A673 (cell line): ENCODE measurements at regions not wholly inside any gene's neighbourhood (a gene's known extent, or its start where the extent isn't known, plus 50 kb on each side); places are given as distances from the start of the nearest gene placed in this dataset.

Experiments
- BruUV-seq: library from RNA; stranded (reverse); fragments of 400-500 nt; replicated peaks from 2 replicates; lab custom pipeline; 2021; lab: Mats Ljungman, UMichigan
- CTCF ChIA-PET: fragments of 300-600 bp; sonication (Branson Sonifier 250); formaldehyde crosslinking; loops from one replicate; lab custom pipeline; 2022; ENCODE audit warnings: antibody characterized with exemption; lab: Charles Lee
- POLR2A ChIA-PET: fragments of 300-600 bp; sonication (Branson Sonifier 250); formaldehyde crosslinking; loops from one replicate; lab custom pipeline; 2022; ENCODE audit warnings: antibody characterized with exemption; ENCODE audit not compliant: low non-redundant PET; lab: Charles Lee
- DNase-seq: peaks from one replicate; pipeline ENCODE4 v3.0.0-alpha.2; 2015; ENCODE audit warnings: low spot score
- H3K27ac ChIP-seq: fragments of 200-600 bp; sonication (generic); 2 replicates; pipeline ENCODE4 v1.5.1; 2016; ENCODE audit warnings: mixed run types, low read depth, mild to moderate bottlenecking, mixed read lengths, antibody characterized with exemption, low read length; ENCODE audit not compliant: poor library complexity, severe bottlenecking
- H3K27me3 ChIP-seq: fragments of 200-600 bp; sonication (generic); replicated peaks from 2 replicates; pipeline ENCODE4 v1.6.1; 2017; ENCODE audit warnings: mixed run types, low read depth, mild to moderate bottlenecking, mixed read lengths, antibody characterized with exemption, low read length; ENCODE audit not compliant: insufficient read depth, poor library complexity
- H3K36me3 ChIP-seq: fragments of 200-600 bp; sonication (generic); 2 replicates; pipeline ENCODE4 v1.6.1; 2016; ENCODE audit warnings: mixed run types, mild to moderate bottlenecking, mixed read lengths, antibody characterized with exemption, low read length; ENCODE audit not compliant: insufficient read depth, poor library complexity, severe bottlenecking
- H3K4me1 ChIP-seq: fragments of 200-600 bp; sonication (generic); 2 replicates; pipeline ENCODE4 v1.6.1; 2017; ENCODE audit warnings: mixed run types, mild to moderate bottlenecking, mixed read lengths, antibody characterized with exemption, low read length; ENCODE audit not compliant: insufficient read depth, poor library complexity, severe bottlenecking
- H3K4me3 ChIP-seq: fragments of 200-600 bp; sonication (generic); 2 replicates; pipeline ENCODE4 v1.5.1; 2016; ENCODE audit warnings: low read depth, mixed run types, mild to moderate bottlenecking, mixed read lengths, low read length; ENCODE audit not compliant: poor library complexity, severe bottlenecking
- H3K9me3 ChIP-seq: fragments of 200-600 bp; sonication (generic); 2 replicates; pipeline ENCODE4 v1.6.1; 2016; ENCODE audit warnings: mixed run types, low read depth, mild to moderate bottlenecking, mixed read lengths, antibody characterized with exemption, low read length; ENCODE audit not compliant: poor library complexity, severe bottlenecking
- CTCF ChIP-seq: fragments of 300-800, 200-600 bp; sonication (generic); conservative IDR thresholded peaks from 2 replicates; pipeline ENCODE4 v1.5.1; 2017; ENCODE audit warnings: low read depth, mild to moderate bottlenecking, antibody characterized with exemption, low read length, moderate library complexity, mixed read lengths
- EZH2 ChIP-seq: fragments of 200-600 bp; sonication (generic); IDR thresholded peaks from 2 replicates; pipeline ENCODE4 v1.6.1; 2017; ENCODE audit warnings: borderline replicate concordance, low read depth, mild to moderate bottlenecking, mixed read lengths, antibody characterized with exemption, low read length; ENCODE audit not compliant: poor library complexity, severe bottlenecking
- intact Hi-C: fragments of 100-400 bp; cut with micrococcal nuclease; formaldehyde crosslinking; loops from one replicate; pipeline ENCODE4 v1.10.0; 2022; ENCODE audit not compliant: unreplicated experiment

- ChIA-PET CTCF (no interaction called here), POLR2A (no interaction called here)
- no peaks in the 10 kb centered on the region for H3K27me3 ChIP-seq
- no peak for TF ChIP-seq EZH2
- TF ChIP-seq CTCF = no peak
- no peaks in the 10 kb centered on the region for H3K36me3 ChIP-seq
- DNase-seq = no peak
- no TSS peak for BruUV-seq
- intact Hi-C loops = no loop called here
- H3K4me3 ChIP-seq = no peak overlapping the region
- H3K9me3 ChIP-seq = no peaks in the 10 kb centered on the region
- no peak overlapping the region for H3K27ac ChIP-seq
- H3K4me1 ChIP-seq = no peaks in the 10 kb centered on the region
Measured at GRCh38 chr18:37845498-37845897, 279.9 kb upstream of the CELF4 start.

- no peak for TF ChIP-seq CTCF
- no peak for TF ChIP-seq EZH2
- POLR2A ChIA-PET = no interaction called here
- intact Hi-C loops = no loop called here
- Histone ChIP-seq H3K9me3 (no peaks in the 10 kb centered on the region), H3K27ac (no peak overlapping the region), H3K4me1 (no peaks in the 10 kb centered on the region), H3K4me3 (no peak overlapping the region), H3K36me3 (no peaks in the 10 kb centered on the region), H3K27me3 (no peaks in the 10 kb centered on the region)
- DNase-seq = no peak
- CTCF ChIA-PET = no interaction called here
- no TSS peak for BruUV-seq
Measured at GRCh38 chr18:37844209-37844970, 278.8 kb upstream of the CELF4 start.

- Histone ChIP-seq H3K36me3 (no peaks in the 10 kb centered on the region), H3K4me3 (no peak overlapping the region), H3K4me1 (no peaks in the 10 kb centered on the region), H3K27me3 (no peaks in the 10 kb centered on the region), H3K27ac (no peak overlapping the region), H3K9me3 (peaks cover 3% of the 10 kb centered on the region)
- ChIA-PET CTCF (no interaction called here), POLR2A (no interaction called here)
- no peak for TF ChIP-seq EZH2
- TF ChIP-seq CTCF = no peak
- BruUV-seq = no TSS peak
- intact Hi-C loops = no loop called here
- DNase-seq = no peak
Measured at GRCh38 chr18:37838083-37838482, 272.5 kb upstream of the CELF4 start.
